ENCODE measurements at regions not wholly inside any gene's neighbourhood (a gene's known extent, or its start where the extent isn't known, plus 50 kb on each side); places are given as distances from the start of the nearest gene placed in this dataset.

GRCh38 chr1:87196110-87196827 lies 132.4 kb upstream of the LMO4 start:
- DNase-seq, result no peak

DNA sequence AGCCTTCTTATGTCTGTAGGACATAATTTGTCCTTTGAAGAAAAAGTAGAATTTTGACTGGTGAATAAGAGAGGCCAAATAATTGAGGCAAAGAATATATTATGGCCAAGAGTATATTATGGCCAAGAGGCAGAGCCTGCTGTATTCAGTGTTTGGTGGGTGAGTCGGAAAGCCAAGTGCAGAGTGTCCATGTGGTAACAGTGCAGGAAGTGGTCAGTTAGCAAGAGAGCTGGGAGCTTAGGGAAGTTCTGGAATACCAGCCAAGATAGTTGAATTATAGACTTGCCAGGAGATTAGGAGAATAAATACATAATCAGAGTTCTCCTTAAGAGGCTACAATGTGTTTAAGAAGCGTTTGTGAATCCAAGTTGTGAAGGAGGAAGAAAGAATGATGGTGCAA lies 131.5 kb upstream of the LMO4 start:
- no peak for DNase-seq

- no peak for DNase-seq
These were observed 131.0 kb upstream of the LMO4 start for GRCh38 chr1:87197641-87198040.

DNA sequence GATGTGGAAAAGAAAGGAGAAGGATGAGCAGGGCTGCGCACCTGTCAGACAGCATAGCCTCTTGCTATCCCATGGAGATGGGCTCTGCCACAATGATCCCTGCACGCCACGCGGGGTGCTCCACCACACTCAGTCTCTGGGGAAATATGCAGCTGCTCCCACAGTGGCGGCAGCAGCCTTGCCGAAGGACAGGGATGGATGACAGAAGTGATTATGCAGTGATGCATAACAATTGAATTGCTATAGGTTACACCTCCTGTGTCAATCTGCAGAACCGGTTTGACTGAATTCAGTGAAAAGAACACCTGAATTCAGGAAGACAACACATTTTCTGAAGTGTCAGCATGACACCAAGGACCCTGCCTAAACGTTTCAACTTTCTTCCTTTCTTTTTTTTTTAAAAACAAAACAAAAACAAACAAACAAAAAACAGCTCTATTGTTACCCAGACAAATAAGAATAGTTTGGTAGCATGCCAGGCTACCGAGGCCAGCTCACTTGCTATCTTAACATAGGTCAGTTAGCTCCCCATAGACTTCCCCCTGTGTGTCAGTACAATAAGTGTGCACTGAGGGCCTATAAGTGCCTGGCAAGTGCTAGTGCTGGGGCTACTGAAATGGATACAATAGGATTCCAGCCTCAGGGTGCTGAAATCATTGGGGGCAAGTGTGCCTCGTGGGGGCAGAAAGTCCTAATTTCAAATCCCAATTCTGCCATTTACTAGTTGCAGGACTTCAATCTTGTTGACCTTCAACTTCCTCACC lies 127.6 kb upstream of the LMO4 start:
- peak; percentile 99 for DNase-seq

GRCh38 chr1:87201768-87202167 lies 126.9 kb upstream of the LMO4 start:
- DNase-seq, result peak; percentile 25

- DNase-seq, result no peak
These were observed 126.2 kb upstream of the LMO4 start for GRCh38 chr1:87202451-87202850.

GRCh38 chr1:87202922-87203655 lies 125.6 kb upstream of the LMO4 start:
- no peak for DNase-seq

DNA sequence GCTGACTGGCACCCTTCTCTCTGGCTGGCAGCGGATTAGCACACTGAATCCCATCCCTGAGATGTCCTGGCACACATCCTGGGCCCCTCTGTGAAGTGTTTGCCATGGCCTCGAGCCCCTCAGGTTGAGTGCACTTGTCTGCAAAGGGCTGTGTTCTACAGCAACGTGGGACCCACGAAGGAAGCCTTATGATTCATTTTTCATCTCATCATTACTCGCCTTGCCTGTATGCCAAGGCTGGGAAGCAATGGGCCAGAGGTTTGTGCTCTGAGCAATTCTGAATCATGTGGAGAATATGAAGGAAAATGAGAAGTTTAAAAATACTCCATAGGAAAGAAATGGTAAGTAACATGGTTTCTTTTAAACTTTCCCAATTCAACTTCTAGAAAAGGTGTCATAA lies 124.8 kb upstream of the LMO4 start:
- peak; percentile 6 for DNase-seq

- DNase-seq, result no peak
These were observed 124.2 kb upstream of the LMO4 start for GRCh38 chr1:87204441-87204840.

GRCh38 chr1:87204921-87205320 lies 123.8 kb upstream of the LMO4 start:
- DNase-seq, result no peak

- no peak for DNase-seq
These were observed 122.4 kb upstream of the LMO4 start for GRCh38 chr1:87206044-87206831.

- no peak for DNase-seq
These were observed 120.6 kb upstream of the LMO4 start for GRCh38 chr1:87208080-87208479.

DNA sequence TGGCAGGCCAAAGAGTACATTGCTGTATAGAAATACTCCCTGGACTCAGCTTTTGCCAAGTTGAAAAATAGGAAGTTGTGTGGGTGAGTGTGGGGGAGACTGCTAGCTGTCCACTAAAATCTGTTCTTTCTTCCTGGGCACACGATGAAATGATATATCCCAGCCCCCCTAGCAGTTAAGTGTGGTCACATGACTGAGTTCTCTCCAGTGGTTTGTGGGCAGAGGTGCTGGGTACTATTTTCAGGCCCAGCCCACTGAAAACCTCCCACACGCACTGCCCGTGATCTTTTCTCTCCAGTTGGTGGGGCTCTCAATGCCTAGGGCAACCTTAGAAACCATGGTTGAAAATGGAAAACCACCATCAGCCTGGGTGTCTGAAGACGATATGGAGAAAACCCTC lies 119.7 kb upstream of the LMO4 start:
- DNase-seq, result no peak

- DNase-seq, result no peak
These were observed 118.5 kb upstream of the LMO4 start for GRCh38 chr1:87210151-87210550.

DNA sequence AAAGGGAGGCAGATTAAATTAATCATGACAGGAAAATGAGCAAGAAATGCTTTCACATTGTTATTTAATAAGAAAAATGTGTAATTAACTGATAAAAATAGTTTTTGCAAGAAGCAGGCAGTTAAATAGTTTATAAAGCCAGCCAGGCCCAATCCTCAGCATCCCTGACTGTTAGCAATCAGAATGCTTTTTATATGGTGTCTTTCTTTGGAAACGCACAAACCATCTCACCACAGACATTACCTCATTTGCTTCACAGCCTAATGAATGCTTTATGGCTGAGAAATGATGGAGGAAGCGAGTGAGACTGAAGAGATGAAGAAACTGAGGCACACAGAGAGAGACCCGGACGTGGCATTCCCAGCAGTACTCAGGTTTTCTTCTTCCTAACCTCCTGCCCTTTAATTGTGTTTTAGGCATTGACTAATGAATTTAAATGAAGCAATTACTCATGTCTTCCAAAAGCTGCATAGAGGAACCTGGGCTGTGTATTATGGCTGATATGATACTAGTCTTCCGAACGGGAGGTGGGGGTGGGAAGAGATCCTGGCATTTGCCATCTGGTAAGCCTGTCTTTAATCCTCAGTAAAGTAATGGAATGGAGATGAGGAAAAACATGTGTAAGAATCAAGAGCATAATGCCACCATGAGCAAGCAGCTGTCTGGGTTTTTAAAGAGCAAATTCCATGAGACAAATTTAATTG lies 116.1 kb upstream of the LMO4 start:
- DNase-seq, result no peak

GRCh38 chr1:87213135-87213515 lies 115.6 kb upstream of the LMO4 start:
- DNase-seq, result no peak

DNA sequence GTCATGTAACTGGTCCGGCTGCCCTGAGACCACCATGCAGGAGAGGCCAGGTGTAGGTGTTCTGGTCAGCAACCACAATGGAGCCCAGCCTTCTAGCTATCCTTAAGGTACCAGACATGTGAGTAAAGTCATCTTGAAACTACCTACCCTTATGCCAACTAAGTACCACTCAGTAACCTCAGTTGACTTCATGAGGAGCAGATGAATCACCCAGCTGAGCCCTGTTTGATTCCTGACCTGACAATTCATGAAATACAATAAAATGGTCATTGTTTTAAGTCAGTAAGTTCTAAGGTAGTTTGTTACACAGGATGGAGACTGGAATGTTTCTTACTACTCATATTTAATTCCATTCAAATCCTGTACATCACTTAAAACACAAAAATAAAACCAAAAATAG lies 113.1 kb upstream of the LMO4 start:
- DNase-seq, result no peak

- DNase-seq, result no peak
These were observed 110.1 kb upstream of the LMO4 start for GRCh38 chr1:87218618-87219017.

- no peak for DNase-seq
These were observed 109.5 kb upstream of the LMO4 start for GRCh38 chr1:87219141-87219540.

DNA sequence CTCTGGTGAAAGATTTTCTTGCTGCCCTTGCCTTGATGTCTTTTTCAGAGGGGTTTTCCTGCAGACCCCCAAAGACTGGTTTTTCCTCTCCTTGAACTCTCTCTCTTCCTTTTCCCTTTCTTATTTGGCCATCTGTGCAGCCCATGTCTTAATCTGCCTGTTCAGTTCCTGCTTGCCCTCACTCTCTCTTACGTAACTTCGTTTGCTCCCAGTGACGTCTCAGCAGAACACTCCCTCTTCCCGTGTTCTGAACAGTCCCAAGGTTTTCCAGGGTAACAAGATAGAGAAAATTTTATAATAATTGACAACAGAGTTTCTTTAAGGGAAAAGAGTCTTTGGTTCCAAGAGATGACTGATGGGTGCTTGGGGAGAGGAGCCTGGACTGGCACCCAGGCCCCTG lies 109.1 kb upstream of the LMO4 start:
- DNase-seq, result no peak

- DNase-seq, result no peak
These were observed 107.7 kb upstream of the LMO4 start for GRCh38 chr1:87220993-87221392.

DNA sequence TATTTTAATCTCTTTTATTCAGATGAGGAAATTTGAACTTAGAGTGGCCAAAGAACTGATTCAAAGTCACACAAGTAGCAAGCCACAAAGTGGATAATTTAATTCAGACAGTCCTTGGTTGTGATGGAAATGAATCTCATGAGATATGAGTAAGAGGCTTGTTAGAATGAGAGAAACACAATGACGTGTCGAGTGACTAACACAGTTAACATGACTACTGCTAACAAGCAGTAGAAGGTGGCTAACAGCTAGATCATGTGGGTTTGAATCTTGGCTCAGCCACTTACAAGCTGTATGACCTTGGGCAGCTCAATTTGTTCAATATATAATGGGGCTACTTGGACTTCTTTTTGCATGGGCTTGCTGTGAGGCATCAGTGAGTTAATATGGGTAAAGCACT lies 104.5 kb upstream of the LMO4 start:
- no peak for DNase-seq

DNA sequence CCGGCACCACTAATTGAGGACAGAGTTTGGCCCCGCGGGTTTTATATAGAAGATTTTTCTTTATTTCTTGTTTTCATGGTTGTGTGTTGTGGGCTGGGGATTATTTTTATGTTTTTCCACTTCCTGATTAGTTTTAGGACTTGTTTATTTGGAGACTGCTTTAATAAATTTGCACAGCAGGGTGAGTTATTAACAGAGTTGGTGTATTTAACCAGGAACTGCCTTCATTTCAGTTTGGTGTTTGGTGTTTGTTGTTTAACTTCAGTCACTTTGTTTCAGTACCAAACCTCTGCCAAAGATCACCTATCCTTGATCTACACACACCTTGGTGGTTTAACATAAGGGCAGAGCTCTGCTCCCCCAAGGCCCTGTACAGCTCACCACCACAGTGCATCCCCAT lies 103.5 kb upstream of the LMO4 start:
- no peak for DNase-seq

Measured in NCI-H345 (cell line).